HepG2 (cell line): ENCODE measurements at regions not wholly inside any gene's neighbourhood (a gene's known extent, or its start where the extent isn't known, plus 50 kb on each side); places are given as distances from the start of the nearest gene placed in this dataset.
"Not testable (repeated sequence)": the region's sequence is repeated elsewhere in the genome, so short reads cannot be mapped to it uniquely, and the experiment has no call there.

Experiments
- ATAC-seq: fragments of 200-7000 bp; cut with Tn5 transposase; 3 replicates; pipeline ENCODE4 v1.9.1; 2020; ENCODE audit warnings: mild to moderate bottlenecking, moderate library complexity
- BruUV-seq: library from RNA; stranded (reverse); fragments of 400-500 nt; replicated peaks from 2 replicates; lab custom pipeline; 2021; lab: Mats Ljungman, UMichigan
- CTCF ChIA-PET: fragments of 300-600 bp; formaldehyde crosslinking; extraction: SDS; loops from one replicate; lab custom pipeline; 2021; ENCODE audit warnings: low total read pairs, inconsistent platforms, low intra/inter-chr PET ratio; lab: Yijun Ruan, JAX
- POLR2A ChIA-PET: fragments of 350-600 bp; sonication (Branson Sonifier 250); formaldehyde crosslinking; loops from one replicate; lab custom pipeline; 2020; ENCODE audit warnings: antibody characterized with exemption, inconsistent platforms; lab: Yijun Ruan, JAX
- DNase-seq: peaks from one replicate; pipeline ENCODE4 v3.0.0-alpha.2; 2015; ENCODE audit warnings: low spot score
- FAIRE-seq: peaks from 3 replicates; lab custom pipeline; 2011; peaks lifted over from hg19 to GRCh38; lab: Jason Lieb, UNC
- H2AFZ ChIP-seq: one replicate; pipeline ENCODE4 v1.6.1; 2011; ENCODE audit warnings: low read length, inconsistent platforms
- H3K27ac ChIP-seq: fragments of 300-600 bp; 3 replicates; pipeline ENCODE4 v1.8.0; 2011; ENCODE audit warnings: mixed run types, mild to moderate bottlenecking, mixed read lengths, low read length, inconsistent platforms; ENCODE audit not compliant: insufficient read depth; ENCODE audit errors: extremely low read length
- H3K27me3 ChIP-seq, 2 experiments: fragments of 200-600 bp in 1 of 2; 2 replicates in 1 of 2; 3 replicates in 1 of 2; pipeline versions ENCODE4 v1.6.0 to v1.8.0; 2011; ENCODE audit warnings: low read length in 2 of 2, mild to moderate bottlenecking in 2 of 2, moderate library complexity in 2 of 2, inconsistent platforms in 1 of 2; ENCODE audit not compliant: insufficient read depth in 2 of 2, control insufficient read depth in 1 of 2
- H3K36me3 ChIP-seq, 2 experiments: fragments of 200-600 bp in 1 of 2; replicated peaks in 1 of 2; 2 replicates in 1 of 2; 3 replicates in 1 of 2; pipeline versions ENCODE4 v1.5.1 to v1.8.0; 2011; ENCODE audit warnings: low read length in 2 of 2, inconsistent platforms in 1 of 2; ENCODE audit not compliant: insufficient read depth in 2 of 2, control insufficient read depth in 1 of 2
- H3K4me1 ChIP-seq: 2 replicates; pipeline ENCODE4 v1.5.1; 2012; ENCODE audit warnings: low read length, inconsistent platforms; ENCODE audit not compliant: insufficient read depth
- H3K4me2 ChIP-seq: 2 replicates; pipeline ENCODE4 v1.6.0; 2011; ENCODE audit warnings: low read depth, low read length, inconsistent platforms
- H3K4me3 ChIP-seq, 3 experiments: fragments of 200-600 bp in 1 of 3; sonication (generic), shearing (Covaris generic) in 1 of 3; replicated peaks in 1 of 3; 2 replicates each; pipeline ENCODE4 v1.5.1; 2011 to 2016; ENCODE audit warnings: low read length in 3 of 3, inconsistent platforms in 2 of 3, low read depth in 2 of 3, mild to moderate bottlenecking in 2 of 3, control low read depth in 1 of 3, mixed read lengths in 1 of 3; ENCODE audit not compliant: insufficient read depth in 1 of 3
- H3K79me2 ChIP-seq: one replicate; pipeline ENCODE4 v1.6.1; 2011; ENCODE audit warnings: low read length, inconsistent platforms; ENCODE audit not compliant: insufficient read depth
- H3K9ac ChIP-seq: 2 replicates; pipeline ENCODE4 v1.6.0; 2011; ENCODE audit warnings: mild to moderate bottlenecking, low read depth, low read length, inconsistent platforms; ENCODE audit not compliant: insufficient read depth
- H3K9me3 ChIP-seq: 2 replicates; pipeline ENCODE4 v1.5.1; 2012; ENCODE audit warnings: mild to moderate bottlenecking, low read length
- H4K20me1 ChIP-seq: 2 replicates; pipeline ENCODE4 v1.6.0; 2011; ENCODE audit warnings: inconsistent platforms, mild to moderate bottlenecking, low read length, moderate library complexity; ENCODE audit not compliant: insufficient read depth
- WGBS: methylation state at CpG from one replicate; pipeline ENCODE4 v1.1.6; 2017; ENCODE audit warnings: low lambda C conversion rate; 5-methylcytosine and 5-hydroxymethylcytosine counted together
- in situ Hi-C: cut with HindIII; loops from 2 replicates; pipeline ENCODE4 v1.10.0; 2017; ENCODE audit warnings: low pct_unique_long_range_greater_than_20kb; ENCODE audit not compliant: extremely low pct_ligation_motif_present
- intact Hi-C: fragments of 100-400 bp; cut with micrococcal nuclease; formaldehyde crosslinking; loops from one replicate; pipeline ENCODE4 v1.10.0; 2022; ENCODE audit not compliant: unreplicated experiment

DNA sequence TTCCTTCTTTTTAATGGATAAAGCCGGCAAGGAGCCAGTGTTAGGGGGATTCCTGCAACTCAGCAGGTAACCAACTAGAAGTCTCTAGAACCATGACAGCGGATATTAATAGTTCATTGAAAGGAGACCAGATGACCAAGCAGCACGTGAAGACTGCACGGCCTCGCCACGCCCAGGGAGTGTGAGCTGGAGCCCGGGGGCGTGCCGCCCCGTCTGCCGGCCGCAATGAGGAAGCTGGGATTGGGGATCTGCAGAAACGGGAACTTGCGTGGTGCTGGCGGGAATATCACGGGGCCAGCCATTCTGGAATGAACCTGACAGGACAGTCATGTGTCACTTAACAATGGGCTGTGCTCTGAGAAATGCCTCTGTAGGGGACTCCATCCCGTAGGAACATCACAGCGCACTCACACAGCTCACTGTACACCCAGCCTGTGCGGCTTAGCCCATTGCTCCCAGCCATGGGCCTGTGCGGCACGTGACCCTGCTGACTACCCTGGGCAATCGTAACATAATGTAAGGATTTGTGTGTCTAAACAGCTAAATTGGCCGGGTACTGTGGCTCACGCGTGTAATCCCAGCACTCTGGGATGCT lies 4092.8 kb upstream of the TPTE start:
- intact Hi-C loops, H3K27me3 ChIP-seq, H3K27ac ChIP-seq, in situ Hi-C loops, H3K36me3 ChIP-seq, POLR2A ChIA-PET, H4K20me1 ChIP-seq, H2AFZ ChIP-seq, ATAC-seq, FAIRE-seq, BruUV-seq, H3K4me3 ChIP-seq, H3K4me2 ChIP-seq, DNase-seq, H3K9ac ChIP-seq, H3K4me1 ChIP-seq, H3K9me3 ChIP-seq, H3K79me2 ChIP-seq, CTCF ChIA-PET: not testable (repeated sequence)
- no CpG with 5 or more reads among the region's 25 CpGs for WGBS

DNA sequence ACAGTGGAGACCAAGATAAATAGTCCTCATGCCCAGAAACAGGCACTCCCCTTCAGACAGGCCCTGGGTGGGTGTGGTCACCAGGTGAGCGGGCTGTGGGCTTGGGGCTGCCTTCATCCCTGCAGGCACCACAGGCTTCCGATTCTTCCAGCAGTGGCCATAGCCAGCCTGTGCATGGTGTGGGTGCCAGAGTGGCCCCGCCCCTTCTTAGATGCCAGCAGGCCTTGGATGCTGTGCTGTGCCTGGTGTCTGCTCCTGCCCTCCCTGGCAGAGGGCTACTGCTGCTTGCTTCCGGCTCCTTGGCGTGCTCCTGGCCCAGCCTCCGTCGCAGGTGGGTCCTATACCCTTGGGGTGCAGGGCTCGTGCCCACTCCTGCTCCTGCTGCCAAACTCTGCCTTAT lies 4091.5 kb upstream of the TPTE start:
- no CpG with 5 or more reads among the region's 8 CpGs for WGBS
- H4K20me1 ChIP-seq, H3K79me2 ChIP-seq, BruUV-seq, ATAC-seq, H2AFZ ChIP-seq, FAIRE-seq, H3K9ac ChIP-seq, H3K4me3 ChIP-seq, DNase-seq, H3K27me3 ChIP-seq, intact Hi-C loops, H3K4me2 ChIP-seq, H3K4me1 ChIP-seq, H3K36me3 ChIP-seq, POLR2A ChIA-PET, CTCF ChIA-PET, H3K9me3 ChIP-seq, in situ Hi-C loops, H3K27ac ChIP-seq: not testable (repeated sequence)

DNA sequence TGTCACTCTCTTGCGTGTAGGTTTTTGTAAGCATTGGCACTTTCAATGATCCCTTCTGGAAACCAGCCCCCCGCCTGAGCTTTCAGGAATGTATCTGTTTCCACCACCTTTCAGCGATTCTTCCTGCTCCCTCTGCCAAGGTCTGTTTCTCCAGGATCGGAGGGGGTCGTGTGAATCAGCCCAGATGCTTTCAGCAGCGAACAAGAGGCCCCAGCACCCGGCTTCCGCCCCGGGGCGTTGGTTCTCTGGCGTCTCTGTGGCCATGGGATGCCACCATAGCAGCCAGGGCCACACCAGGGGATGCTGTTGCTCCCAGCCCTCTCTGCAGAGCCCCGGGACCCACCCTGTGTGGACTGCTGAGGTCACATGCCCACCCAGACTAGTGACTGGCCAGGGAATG lies 4088.2 kb upstream of the TPTE start:
- not testable (repeated sequence) for FAIRE-seq, DNase-seq

DNA sequence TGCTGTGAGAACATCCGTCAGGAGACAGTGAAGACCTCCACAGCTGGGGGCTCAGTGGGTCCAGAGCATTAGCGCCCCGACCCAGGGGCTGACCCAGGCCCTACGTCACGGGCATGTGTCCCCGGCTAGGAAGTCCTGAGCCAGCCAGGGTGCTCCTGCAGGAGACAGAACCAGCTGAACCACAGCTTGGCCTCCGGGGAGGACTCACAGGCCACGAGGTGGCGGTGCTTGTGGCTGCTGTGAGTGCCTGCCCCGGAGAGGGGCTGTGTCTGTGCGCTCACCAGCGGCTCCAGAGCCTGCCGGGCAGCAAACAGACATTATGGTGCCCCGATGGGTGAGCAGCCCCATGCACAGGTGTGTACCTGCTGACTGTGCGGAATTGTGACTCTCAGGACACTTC lies 4085.2 kb upstream of the TPTE start:
- H3K27me3 ChIP-seq, FAIRE-seq, H3K9ac ChIP-seq, H3K9me3 ChIP-seq, POLR2A ChIA-PET, H3K36me3 ChIP-seq, H4K20me1 ChIP-seq, H3K4me1 ChIP-seq, in situ Hi-C loops, H3K27ac ChIP-seq, H3K4me2 ChIP-seq, DNase-seq, H3K79me2 ChIP-seq, CTCF ChIA-PET, intact Hi-C loops, BruUV-seq, H2AFZ ChIP-seq, H3K4me3 ChIP-seq: not testable (repeated sequence)
- ATAC-seq, result peak; percentile 76
- WGBS, result no CpG with 5 or more reads among the region's 15 CpGs

More for the DNA sequence above, 4088.2 kb upstream of the TPTE start:
- POLR2A ChIA-PET, CTCF ChIA-PET, H4K20me1 ChIP-seq, H3K4me2 ChIP-seq, BruUV-seq, H3K27me3 ChIP-seq, H3K36me3 ChIP-seq, intact Hi-C loops, H2AFZ ChIP-seq, H3K9ac ChIP-seq, H3K9me3 ChIP-seq, H3K79me2 ChIP-seq, H3K27ac ChIP-seq, H3K4me3 ChIP-seq, H3K4me1 ChIP-seq, in situ Hi-C loops, ATAC-seq: not testable (repeated sequence)
- WGBS, result no CpG with 5 or more reads among the region's 12 CpGs
